Thymus (tissue), 11 donors: ENCODE measurements at regions not wholly inside any gene's neighbourhood (a gene's known extent, or its start where the extent isn't known, plus 50 kb on each side); places are given as distances from the start of the nearest gene placed in this dataset.
A peak's percentile ranks its signal among the peaks of the same experiment; 100 is the strongest.

Experiments used
- DNase-seq, 9 donors: peaks; one replicate each; pipeline ENCODE4 v3.0.0-alpha.2; 2013; ENCODE audit warnings: low spot score in 9 of 9, low read depth in 6 of 9, missing footprints in 1 of 9
- H3K27ac ChIP-seq, 2 donors: one replicate each; pipeline ENCODE4 v1.5.1; 2013; ENCODE audit warnings: control low read depth in 1 of 2, low read depth in 1 of 2, low read length in 1 of 2, mild to moderate bottlenecking in 1 of 2, moderate library complexity in 1 of 2
- H3K27me3 ChIP-seq, 2 donors: one replicate each; pipeline ENCODE4 v1.5.1; 2013; ENCODE audit warnings: low read length in 1 of 2; ENCODE audit not compliant: control insufficient read depth in 2 of 2, insufficient read depth in 1 of 2
- H3K36me3 ChIP-seq, 2 donors: one replicate each; pipeline ENCODE4 v1.5.1; 2013; ENCODE audit warnings: low read length in 1 of 2, mild to moderate bottlenecking in 1 of 2, moderate library complexity in 1 of 2; ENCODE audit not compliant: control insufficient read depth in 2 of 2, insufficient read depth in 2 of 2
- H3K4me1 ChIP-seq, 2 donors: one replicate each; pipeline ENCODE4 v1.5.1; 2013; ENCODE audit warnings: low read length in 2 of 2; ENCODE audit not compliant: control insufficient read depth in 2 of 2, insufficient read depth in 2 of 2
- H3K4me3 ChIP-seq, 2 donors: one replicate each; pipeline ENCODE4 v1.5.1; 2013; ENCODE audit warnings: low read length in 2 of 2, control low read depth in 1 of 2, mild to moderate bottlenecking in 1 of 2
- H3K9me3 ChIP-seq, 2 donors: one replicate each; pipeline ENCODE4 v1.5.1; 2013; ENCODE audit warnings: low read length in 1 of 2, mild to moderate bottlenecking in 1 of 2; ENCODE audit not compliant: control insufficient read depth in 2 of 2, insufficient read depth in 1 of 2
- WGBS: extraction: QIAGEN DNeasy Blood & Tissue Kit; methylation state at CpG from one replicate; pipeline ENCODE4 v1.1.7; 2013; 5-methylcytosine and 5-hydroxymethylcytosine counted together
- donor health status: healthy.

DNA sequence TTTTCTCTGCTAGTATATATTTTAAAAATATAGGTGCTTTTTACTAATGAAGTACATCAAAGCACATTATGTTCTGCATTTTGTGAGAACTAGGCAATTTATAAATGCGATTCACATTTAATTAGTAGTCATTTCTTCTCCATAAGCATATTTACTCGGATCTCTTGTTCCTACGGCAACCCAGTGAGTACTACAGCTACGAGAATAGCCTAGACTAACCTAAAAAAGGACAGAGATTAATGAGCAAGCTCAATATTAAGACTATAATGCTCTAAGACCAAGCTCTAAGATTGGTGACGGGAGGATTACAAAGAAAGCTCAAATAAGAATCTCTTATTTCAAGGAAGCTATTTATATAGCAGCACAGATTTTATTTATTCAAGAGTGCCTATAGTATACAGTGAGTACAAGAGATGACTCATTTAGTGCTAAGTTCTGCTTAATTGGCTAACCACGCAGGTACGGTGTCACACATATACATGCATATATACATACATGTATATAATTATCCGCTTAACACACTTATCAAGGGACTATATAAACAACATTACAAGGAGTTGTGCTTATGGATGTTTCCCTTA, 364.7 kb downstream of the GPD2 start:
- H3K27ac ChIP-seq, result no peak overlapping the region
- 88% methylated on average over 8 of the region's 8 CpGs for WGBS
- no peaks in the 10 kb centered on the region for H3K4me1 ChIP-seq
- no peaks in the 10 kb centered on the region for H3K9me3 ChIP-seq
- H3K4me3 ChIP-seq, result no peak overlapping the region
- H3K36me3 ChIP-seq, result no peaks in the 10 kb centered on the region
- no peak for DNase-seq
- peaks cover 0 to 2% of the 10 kb centered on the region in 2 donors for H3K27me3 ChIP-seq

DNA sequence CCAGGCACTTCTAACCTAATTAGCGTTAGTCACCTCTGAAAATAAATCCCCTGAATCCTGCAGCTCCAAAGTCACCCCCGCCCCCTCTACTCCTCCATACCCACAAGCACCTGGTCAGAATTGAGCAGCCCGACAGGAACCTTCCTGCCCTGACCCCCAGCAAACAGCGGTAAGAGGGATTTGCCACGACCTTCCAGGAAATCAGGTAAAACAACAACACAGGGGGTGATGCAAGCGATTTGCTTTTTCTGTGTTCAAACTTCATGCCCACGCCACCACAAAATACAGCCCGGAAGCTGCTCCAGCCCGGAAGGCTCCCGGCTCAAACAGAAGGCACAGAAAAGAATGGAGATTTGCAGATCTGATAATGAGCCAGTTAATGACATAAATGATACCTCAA, 367.1 kb downstream of the GPD2 start:
- Histone ChIP-seq H3K4me3 (no peak overlapping the region), H3K36me3 (no peaks in the 10 kb centered on the region), H3K9me3 (no peaks in the 10 kb centered on the region), H3K27ac (no peak overlapping the region), H3K27me3 (peaks cover 0 to 2% of the 10 kb centered on the region in 2 donors), H3K4me1 (no peaks in the 10 kb centered on the region)
- no peak for DNase-seq
- 32% methylated on average over 10 of the region's 10 CpGs for WGBS

DNA sequence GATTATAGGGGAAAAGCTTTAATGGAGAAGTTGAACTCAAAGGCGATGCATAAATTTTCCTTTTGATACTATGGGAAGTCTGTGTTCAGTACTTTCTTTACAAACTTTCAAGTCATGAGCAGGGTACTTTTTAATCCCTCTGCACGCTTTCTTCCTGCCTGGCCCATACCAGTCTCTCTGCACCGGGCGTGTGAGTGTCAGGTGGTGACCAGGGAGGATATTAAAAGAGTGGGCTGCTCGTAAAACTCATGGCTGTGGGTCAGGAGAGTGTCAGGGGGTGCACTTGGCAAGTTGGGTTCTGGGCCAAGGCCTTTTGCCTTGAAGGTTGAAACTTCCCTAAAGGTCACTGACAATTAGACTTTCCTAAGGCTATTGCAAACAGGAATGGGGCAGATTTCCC, 367.8 kb downstream of the GPD2 start:
- WGBS, result 94% methylated on average over 5 of the region's 5 CpGs
- Histone ChIP-seq H3K4me3 (no peak overlapping the region), H3K36me3 (no peaks in the 10 kb centered on the region), H3K27me3 (peaks cover 0 to 2% of the 10 kb centered on the region in 2 donors), H3K4me1 (no peaks in the 10 kb centered on the region), H3K9me3 (no peaks in the 10 kb centered on the region), H3K27ac (no peak overlapping the region)
- no peak for DNase-seq

DNA sequence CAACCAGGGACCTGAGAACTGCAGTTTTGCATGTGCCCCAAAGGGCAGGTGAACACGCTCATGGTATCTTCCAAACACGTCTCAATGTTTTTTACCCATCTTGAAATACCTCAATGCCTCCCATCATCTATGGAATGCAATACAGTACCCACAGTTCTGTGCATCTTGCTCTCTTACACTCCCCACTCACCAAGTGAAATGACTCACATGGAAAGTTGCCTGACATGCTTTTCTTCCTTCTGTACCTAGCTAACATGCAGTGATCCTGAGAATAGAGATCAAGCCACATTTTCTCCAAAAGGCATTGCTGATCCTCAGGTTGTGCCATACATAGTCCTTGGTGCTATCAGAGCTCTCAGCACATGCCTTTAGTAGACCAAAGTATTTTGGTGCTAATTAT, 373.9 kb downstream of the GPD2 start:
- Histone ChIP-seq H3K4me1 (no peaks in the 10 kb centered on the region), H3K27ac (no peak overlapping the region), H3K27me3 (no peaks in the 10 kb centered on the region), H3K4me3 (no peak overlapping the region), H3K9me3 (no peaks in the 10 kb centered on the region), H3K36me3 (no peaks in the 10 kb centered on the region)
- 90% methylated on average over 2 of the region's 2 CpGs for WGBS
- no peak for DNase-seq

DNA sequence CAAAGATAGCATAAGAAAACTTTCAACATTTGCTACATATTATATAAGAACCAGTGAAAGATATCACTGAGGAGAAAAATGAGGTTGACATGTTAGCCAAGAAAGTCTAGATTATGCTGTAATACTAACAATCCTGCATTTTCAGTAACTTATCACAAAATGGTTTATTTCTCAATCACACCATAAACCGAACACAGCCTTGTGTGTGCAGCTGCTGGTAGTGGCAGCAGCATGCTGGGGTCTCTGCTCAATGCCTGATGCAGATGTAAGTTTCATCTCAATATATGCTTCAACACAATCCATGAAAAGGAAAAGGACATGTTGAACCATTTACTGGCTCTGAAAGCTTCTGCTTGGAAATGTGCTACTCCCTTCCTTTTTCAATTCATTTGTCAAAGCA, 376.3 kb downstream of the GPD2 start:
- Histone ChIP-seq H3K36me3 (no peaks in the 10 kb centered on the region), H3K4me3 (no peak overlapping the region), H3K9me3 (no peaks in the 10 kb centered on the region), H3K27me3 (no peaks in the 10 kb centered on the region), H3K4me1 (no peaks in the 10 kb centered on the region), H3K27ac (no peak overlapping the region)
- no peak for DNase-seq
- 94% methylated on average over 1 of the region's 1 CpG for WGBS

DNA sequence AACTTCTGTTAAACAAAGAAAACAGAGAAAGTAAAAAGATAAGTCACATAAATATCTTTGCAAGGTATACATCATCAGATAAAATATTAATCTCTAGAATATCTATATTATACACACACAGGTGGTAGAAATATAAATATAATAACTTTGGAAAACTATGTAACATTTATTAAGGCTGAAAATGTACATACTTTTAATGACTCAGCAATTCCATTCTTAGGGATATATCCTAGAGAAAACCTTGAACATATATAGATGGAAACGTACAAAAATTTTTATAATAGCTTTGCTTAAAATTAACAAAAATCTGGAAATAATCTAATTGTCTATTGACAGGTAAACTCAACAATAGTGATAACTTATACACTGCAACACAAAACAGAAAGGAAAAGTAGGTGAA, 381.3 kb downstream of the GPD2 start:
- Histone ChIP-seq H3K4me3 (no peak overlapping the region), H3K4me1 (peaks cover 0 to 3% of the 10 kb centered on the region in 2 donors), H3K36me3 (no peaks in the 10 kb centered on the region), H3K9me3 (no peaks in the 10 kb centered on the region), H3K27me3 (no peaks in the 10 kb centered on the region), H3K27ac (no peak overlapping the region)
- DNase-seq, result no peak
- WGBS, result 94% methylated on average over 1 of the region's 1 CpG

DNA sequence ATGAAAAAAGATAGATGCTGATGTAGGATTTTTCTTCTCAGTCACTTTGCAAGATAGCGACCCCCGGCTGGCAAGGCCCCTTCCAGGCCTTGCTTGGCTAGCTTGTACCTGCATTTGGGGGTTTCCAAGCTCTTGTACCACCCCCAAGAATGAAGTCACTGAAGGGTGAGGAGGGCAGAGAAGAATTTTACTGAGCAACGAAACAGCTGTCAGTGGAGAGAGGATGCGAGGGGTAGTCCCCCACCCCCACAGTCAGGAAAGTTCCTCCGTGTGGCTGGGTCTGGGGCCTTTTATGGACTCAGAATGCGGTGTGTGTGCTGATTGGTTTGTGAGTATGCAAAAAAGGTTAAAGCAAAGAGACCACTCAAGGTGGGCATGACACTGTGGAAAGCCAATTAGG, 382.0 kb downstream of the GPD2 start:
- H3K36me3 ChIP-seq, result no peaks in the 10 kb centered on the region
- peaks cover 0 to 3% of the 10 kb centered on the region in 2 donors for H3K4me1 ChIP-seq
- WGBS, result 88% methylated on average over 6 of the region's 6 CpGs
- H3K27ac ChIP-seq, result no peak overlapping the region
- no peaks in the 10 kb centered on the region for H3K9me3 ChIP-seq
- H3K27me3 ChIP-seq, result no peaks in the 10 kb centered on the region
- DNase-seq, result no peak
- no peak overlapping the region for H3K4me3 ChIP-seq

DNA sequence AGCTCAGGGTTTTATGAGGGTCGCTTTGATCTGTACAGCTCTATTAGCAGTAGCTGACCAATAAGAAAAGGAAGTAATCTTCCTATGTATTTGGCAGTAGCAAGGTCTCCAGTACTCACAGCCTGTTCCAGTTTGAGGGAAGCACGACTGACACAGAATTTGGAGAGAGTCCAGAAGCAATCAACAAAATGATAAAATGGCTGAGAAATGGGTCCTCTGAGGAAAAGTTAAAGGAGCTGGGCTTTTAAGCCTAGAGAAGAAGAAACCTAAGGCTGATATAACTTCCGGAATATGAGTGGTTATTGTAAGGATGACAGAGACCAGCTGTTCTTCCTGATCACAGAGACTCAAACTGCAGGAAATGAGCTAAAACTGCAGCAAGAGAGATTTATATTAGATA, 382.8 kb downstream of the GPD2 start:
- no peak overlapping the region for H3K27ac ChIP-seq
- H3K36me3 ChIP-seq, result no peaks in the 10 kb centered on the region
- H3K9me3 ChIP-seq, result no peaks in the 10 kb centered on the region
- peaks cover 0 to 3% of the 10 kb centered on the region in 2 donors for H3K4me1 ChIP-seq
- H3K4me3 ChIP-seq, result no peak overlapping the region
- peak in 2 of 9 donors; percentile 0 to 16 for DNase-seq
- no peaks in the 10 kb centered on the region for H3K27me3 ChIP-seq
- WGBS, result 67% methylated on average over 3 of the region's 3 CpGs

DNA sequence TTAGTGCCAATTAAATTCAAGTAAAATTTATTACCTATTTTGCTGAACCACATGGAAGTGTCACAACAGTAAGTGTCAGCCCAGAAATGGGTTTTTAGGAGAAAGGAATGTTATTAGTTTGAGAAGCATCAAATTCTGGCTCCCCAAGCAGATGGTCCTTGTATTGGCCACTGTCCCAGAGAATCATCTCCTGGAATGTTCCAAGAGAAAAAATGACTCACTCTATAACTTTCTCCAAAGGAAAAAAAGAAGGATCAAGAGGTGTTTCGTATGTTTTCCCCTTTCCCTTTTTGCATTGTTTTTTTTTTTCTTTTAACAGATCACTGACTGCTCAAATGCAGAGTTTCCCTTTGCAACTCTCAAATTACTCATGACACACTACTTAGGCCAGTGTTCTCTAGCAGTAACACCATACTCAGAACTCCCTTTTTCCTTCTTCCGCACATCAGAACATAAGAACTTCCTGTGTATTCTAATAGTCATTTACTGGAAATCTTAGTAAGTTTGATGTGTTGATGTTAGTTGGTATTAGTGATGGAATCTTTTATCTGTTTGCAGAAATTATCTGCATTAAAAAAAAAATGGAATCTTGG, 390.3 kb downstream of the GPD2 start:
- Histone ChIP-seq H3K4me1 (no peaks in the 10 kb centered on the region), H3K27ac (no peak overlapping the region), H3K4me3 (no peak overlapping the region), H3K9me3 (no peaks in the 10 kb centered on the region), H3K36me3 (no peaks in the 10 kb centered on the region), H3K27me3 (no peaks in the 10 kb centered on the region)
- WGBS, result 89% methylated on average over 2 of the region's 2 CpGs
- no peak for DNase-seq
